K562 (cell line): ENCODE measurements at regions not wholly inside any gene's neighbourhood (a gene's known extent, or its start where the extent isn't known, plus 50 kb on each side); places are given as distances from the start of the nearest gene placed in this dataset.
A peak's percentile ranks its signal among the peaks of the same experiment; 100 is the strongest.

Experiments used
- CBX3 ChIP-seq, 2 experiments: IDR thresholded peaks; 1 replicate in 1 of 2; 2 replicates in 1 of 2; pipeline ENCODE4 v1.6.1; 2012; ENCODE audit warnings: inconsistent platforms in 2 of 2, low read length in 2 of 2, borderline replicate concordance in 1 of 2, control low read depth in 1 of 2
- CHAMP1 ChIP-seq: fragments of 450-650 bp; IDR thresholded peaks from 2 replicates; pipeline ENCODE4 v1.6.1; 2016; ENCODE audit warnings: mild to moderate bottlenecking
- HDAC1 ChIP-seq, 2 experiments: fragments of 450-650 bp; IDR thresholded peaks; 2 replicates each; pipeline ENCODE4 v1.6.1; 2016 to 2017; ENCODE audit warnings: inconsistent platforms in 1 of 2, mild to moderate bottlenecking in 1 of 2, moderate library complexity in 1 of 2
- HLTF ChIP-seq: fragments of 450-650 bp; IDR thresholded peaks from 2 replicates; pipeline ENCODE4 v1.6.1; 2016
- MTA1 ChIP-seq: fragments of 450-650 bp; IDR thresholded peaks from 2 replicates; pipeline ENCODE4 v1.6.1; 2017; ENCODE audit warnings: borderline replicate concordance
- NCOR1 ChIP-seq: fragments of 450-650 bp; IDR thresholded peaks from 2 replicates; pipeline ENCODE4 v1.6.1; 2016; ENCODE audit warnings: mild to moderate bottlenecking, moderate library complexity
- PHB2 ChIP-seq: fragments of 450-650 bp; IDR thresholded peaks from 2 replicates; pipeline ENCODE4 v1.6.1; 2017; ENCODE audit warnings: low read depth
- POLR2G ChIP-seq: fragments of 200-400 bp; formaldehyde crosslinking; IDR thresholded peaks from 2 replicates; pipeline ENCODE4 v1.6.1; 2017; ENCODE audit warnings: low read depth, mild to moderate bottlenecking, antibody characterized with exemption, low read length, moderate library complexity
- POLR2H ChIP-seq: IDR thresholded peaks from 2 replicates; pipeline ENCODE4 v1.6.1; 2016; ENCODE audit warnings: missing genetic modification characterization, low read depth, mild to moderate bottlenecking, control low read depth, missing compliant biosample characterization, moderate library complexity
- POLR3A ChIP-seq: IDR thresholded peaks from 2 replicates; pipeline ENCODE4 v1.6.1; 2011; ENCODE audit warnings: borderline replicate concordance, mild to moderate bottlenecking, moderate library complexity; ENCODE audit not compliant: insufficient read length, insufficient read depth; ENCODE audit errors: extremely low read depth
- PREB ChIP-seq: sonication (generic); formaldehyde crosslinking; IDR thresholded peaks from 2 replicates; pipeline ENCODE4 v1.8.1; 2023; ENCODE audit warnings: mild to moderate bottlenecking, missing genetic modification reagents
- RBM25 ChIP-seq: fragments of 200-400 bp; formaldehyde crosslinking; IDR thresholded peaks from 2 replicates; pipeline ENCODE4 v1.6.1; 2018; ENCODE audit warnings: low read length, low read depth, moderate library complexity; ENCODE audit not compliant: severe bottlenecking
- TF ChIP-seq, protein P1 (sequence below): sonication (generic); formaldehyde crosslinking; IDR thresholded peaks from 2 replicates; pipeline ENCODE4 v1.8.1; 2023; ENCODE audit warnings: mild to moderate bottlenecking, missing genetic modification reagents

DNA sequence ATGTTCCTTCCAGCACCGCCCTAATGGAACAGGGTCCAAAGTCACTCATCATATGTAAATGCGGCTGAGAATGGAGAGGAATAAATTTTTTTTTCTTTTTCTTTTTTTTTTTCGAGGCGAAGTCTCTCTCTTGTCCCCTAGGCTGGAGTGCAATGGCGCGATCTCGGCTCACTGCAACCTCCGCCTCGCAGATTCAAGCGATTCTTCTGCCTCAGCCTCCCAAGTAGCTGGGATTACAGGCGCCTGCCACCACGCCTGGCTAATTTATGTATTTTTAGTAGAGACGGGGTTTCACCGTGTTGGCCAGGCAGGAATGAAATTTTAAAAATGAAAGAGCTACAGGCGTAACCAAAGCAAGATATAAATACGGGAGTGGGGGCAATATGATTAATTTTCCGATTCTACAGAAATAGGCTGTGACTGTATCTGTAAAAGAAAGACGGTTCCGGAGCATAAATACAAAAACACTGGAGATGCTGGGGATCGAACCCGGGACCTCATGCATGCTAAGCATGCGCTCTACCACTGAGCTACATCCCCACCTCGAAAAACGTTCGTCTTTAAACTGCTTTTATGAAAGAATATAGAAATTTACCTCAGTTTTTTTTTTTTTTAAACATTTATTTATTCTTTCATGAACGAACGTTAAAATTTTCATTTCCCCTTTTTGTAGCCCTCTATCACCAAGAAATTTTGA, 132.2 kb downstream of the GPX5 start (continued):
- TF ChIP-seq, protein P1, sequence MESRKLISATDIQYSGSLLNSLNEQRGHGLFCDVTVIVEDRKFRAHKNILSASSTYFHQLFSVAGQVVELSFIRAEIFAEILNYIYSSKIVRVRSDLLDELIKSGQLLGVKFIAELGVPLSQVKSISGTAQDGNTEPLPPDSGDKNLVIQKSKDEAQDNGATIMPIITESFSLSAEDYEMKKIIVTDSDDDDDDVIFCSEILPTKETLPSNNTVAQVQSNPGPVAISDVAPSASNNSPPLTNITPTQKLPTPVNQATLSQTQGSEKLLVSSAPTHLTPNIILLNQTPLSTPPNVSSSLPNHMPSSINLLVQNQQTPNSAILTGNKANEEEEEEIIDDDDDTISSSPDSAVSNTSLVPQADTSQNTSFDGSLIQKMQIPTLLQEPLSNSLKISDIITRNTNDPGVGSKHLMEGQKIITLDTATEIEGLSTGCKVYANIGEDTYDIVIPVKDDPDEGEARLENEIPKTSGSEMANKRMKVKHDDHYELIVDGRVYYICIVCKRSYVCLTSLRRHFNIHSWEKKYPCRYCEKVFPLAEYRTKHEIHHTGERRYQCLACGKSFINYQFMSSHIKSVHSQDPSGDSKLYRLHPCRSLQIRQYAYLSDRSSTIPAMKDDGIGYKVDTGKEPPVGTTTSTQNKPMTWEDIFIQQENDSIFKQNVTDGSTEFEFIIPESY (CRISPR knock-in tag), result peak; percentile 82
- TF ChIP-seq NCOR1 (0 out of 2 replicates have a peak, but pooled peaks have one; percentile 11), POLR2H (tag) (peak; percentile 99), POLR2G (0 out of 2 replicates have a peak, but pooled peaks have one; percentile 18), POLR3A (peak; percentile 93), CBX3 (IDR thresholded peaks at IDR 0.05; ENCODE audit: borderline replicate concordance in 1 of 2, low read length in 2 of 2) (0 out of 3 replicates have a peak, but pooled peaks of 1 of the 2 experiments have one; percentile 57), MTA1 (peak; percentile 36; the same call in 1 of the 2 replicates), PREB (CRISPR knock-in tag) (peak; percentile 62; the same call in 1 of the 2 replicates), RBM25 (peak; percentile 3), HLTF (0 out of 2 replicates have a peak, but pooled peaks have one; percentile 40), CHAMP1 (peak; percentile 43; the same call in 1 of the 2 replicates), PHB2 (no peak), HDAC1 (IDR thresholded peaks at IDR 0.05) (peak in 1 of 2 experiments; percentile 84; a peak in 1 of 4 replicates)
